ENCODE measurements at regions not wholly inside any gene's neighbourhood (a gene's known extent, or its start where the extent isn't known, plus 50 kb on each side); places are given as distances from the start of the nearest gene placed in this dataset.

DNA sequence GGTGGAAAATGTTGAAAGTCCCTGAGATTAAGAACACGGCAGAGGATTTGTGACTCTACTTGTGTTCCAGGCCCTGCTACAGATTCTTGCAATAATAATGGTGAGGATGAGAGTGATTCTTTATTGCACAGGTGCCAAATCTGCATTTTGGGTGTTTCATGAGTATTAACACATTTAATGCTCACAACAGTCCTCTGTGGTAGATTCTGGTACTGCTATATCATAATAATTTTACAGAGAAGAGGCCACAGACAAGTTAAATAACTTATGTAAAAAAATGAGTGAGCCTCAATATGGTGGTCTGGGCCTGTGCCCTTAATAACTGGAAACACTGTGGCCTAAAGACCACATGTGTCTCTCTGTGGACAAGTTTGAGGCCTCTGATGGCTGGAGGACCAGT lies 124.3 kb downstream of the C4orf33 start:
- no peak for DNase-seq
- H3K27ac ChIP-seq (replicated peaks): no peak overlapping the region
- no peaks in the 10 kb centered on the region for H3K9me3 ChIP-seq (replicated peaks)
- no peaks in the 10 kb centered on the region for H3K4me1 ChIP-seq
- intact Hi-C loops (cut with micrococcal nuclease): no loop called here
- no peak overlapping the region for H3K4me3 ChIP-seq
- H3K36me3 ChIP-seq: no peaks in the 10 kb centered on the region
- TF ChIP-seq, protein P1, sequence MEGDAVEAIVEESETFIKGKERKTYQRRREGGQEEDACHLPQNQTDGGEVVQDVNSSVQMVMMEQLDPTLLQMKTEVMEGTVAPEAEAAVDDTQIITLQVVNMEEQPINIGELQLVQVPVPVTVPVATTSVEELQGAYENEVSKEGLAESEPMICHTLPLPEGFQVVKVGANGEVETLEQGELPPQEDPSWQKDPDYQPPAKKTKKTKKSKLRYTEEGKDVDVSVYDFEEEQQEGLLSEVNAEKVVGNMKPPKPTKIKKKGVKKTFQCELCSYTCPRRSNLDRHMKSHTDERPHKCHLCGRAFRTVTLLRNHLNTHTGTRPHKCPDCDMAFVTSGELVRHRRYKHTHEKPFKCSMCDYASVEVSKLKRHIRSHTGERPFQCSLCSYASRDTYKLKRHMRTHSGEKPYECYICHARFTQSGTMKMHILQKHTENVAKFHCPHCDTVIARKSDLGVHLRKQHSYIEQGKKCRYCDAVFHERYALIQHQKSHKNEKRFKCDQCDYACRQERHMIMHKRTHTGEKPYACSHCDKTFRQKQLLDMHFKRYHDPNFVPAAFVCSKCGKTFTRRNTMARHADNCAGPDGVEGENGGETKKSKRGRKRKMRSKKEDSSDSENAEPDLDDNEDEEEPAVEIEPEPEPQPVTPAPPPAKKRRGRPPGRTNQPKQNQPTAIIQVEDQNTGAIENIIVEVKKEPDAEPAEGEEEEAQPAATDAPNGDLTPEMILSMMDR (IDR thresholded peaks at IDR 0.05; ENCODE audit: borderline replicate concordance): no peak
- no peaks in the 10 kb centered on the region for H3K27me3 ChIP-seq (ENCODE audit: low read depth)

DNA sequence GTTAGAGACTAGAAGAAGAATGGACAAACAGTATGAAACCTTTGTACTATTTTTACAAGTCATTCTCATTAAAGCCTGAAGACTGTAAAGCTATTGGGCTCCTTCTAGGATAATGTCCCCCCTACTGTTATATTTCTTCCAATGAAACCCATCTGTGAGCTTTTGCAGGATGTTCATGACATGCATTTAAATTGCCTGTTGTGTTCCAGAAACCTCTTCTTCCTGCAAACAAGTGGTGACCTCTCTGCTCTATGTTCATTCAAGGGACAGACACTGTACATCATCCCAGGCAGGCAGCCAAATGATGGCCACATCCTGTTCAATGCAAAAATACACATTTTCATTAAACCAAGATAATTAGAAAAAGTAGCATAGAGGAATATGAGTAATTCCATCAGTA lies 128.0 kb downstream of the C4orf33 start:
- TF ChIP-seq, protein P1 (IDR thresholded peaks at IDR 0.05; ENCODE audit: borderline replicate concordance): no peak
- no peak for DNase-seq
- Histone ChIP-seq H3K36me3 (no peaks in the 10 kb centered on the region), H3K4me3 (no peak overlapping the region), H3K27ac (replicated peaks) (no peak overlapping the region), H3K9me3 (replicated peaks) (no peaks in the 10 kb centered on the region), H3K27me3 (ENCODE audit: low read depth) (no peaks in the 10 kb centered on the region), H3K4me1 (no peaks in the 10 kb centered on the region)
- intact Hi-C loops (cut with micrococcal nuclease): no loop called here

- H3K36me3 ChIP-seq: no peaks in the 10 kb centered on the region
- H3K9me3 ChIP-seq (replicated peaks): no peaks in the 10 kb centered on the region
- TF ChIP-seq, protein P1 (IDR thresholded peaks at IDR 0.05; ENCODE audit: borderline replicate concordance): no peak
- DNase-seq: no peak
- no peak overlapping the region for H3K27ac ChIP-seq (replicated peaks)
- no peaks in the 10 kb centered on the region for H3K4me1 ChIP-seq
- H3K27me3 ChIP-seq (ENCODE audit: low read depth): peaks cover 16% of the 10 kb centered on the region
- no peak overlapping the region for H3K4me3 ChIP-seq
- intact Hi-C loops (cut with micrococcal nuclease): no loop called here
These were observed 134.9 kb downstream of the C4orf33 start for GRCh38 chr4:129230846-129231245.

DNA sequence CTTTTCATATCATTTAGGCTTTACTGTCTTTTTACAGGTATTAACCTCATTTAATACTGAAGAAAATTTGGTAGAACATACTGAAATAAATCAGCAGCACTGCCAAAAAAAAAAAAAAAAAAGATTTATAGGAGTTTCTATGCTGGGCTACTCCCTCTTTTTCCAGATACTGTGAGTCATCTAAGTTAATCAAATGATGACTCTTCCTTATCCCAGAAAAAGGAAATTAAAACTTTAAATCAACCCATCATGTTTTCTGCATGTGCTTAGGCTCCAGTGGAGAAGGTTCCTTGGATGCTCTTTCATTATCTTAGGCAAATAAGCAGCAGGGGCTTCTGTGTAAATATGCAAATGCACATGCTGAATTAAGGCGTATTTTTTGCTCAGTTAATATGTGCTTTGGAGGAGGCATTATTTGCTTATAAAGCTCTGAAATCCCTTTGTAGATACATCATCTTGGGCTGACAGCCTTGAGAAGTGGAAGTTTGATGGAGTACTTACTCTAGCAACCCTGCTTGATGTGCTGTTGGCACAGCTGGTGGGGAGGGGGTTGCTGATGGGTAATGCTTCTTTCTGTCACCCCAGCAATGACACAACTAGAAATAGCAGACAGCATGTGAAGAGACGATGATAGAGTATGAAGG lies 136.1 kb downstream of the C4orf33 start:
- DNase-seq: no peak
- Histone ChIP-seq H3K9me3 (replicated peaks) (no peaks in the 10 kb centered on the region), H3K27ac (replicated peaks) (no peak overlapping the region), H3K27me3 (ENCODE audit: low read depth) (peaks cover 16% of the 10 kb centered on the region), H3K4me1 (no peaks in the 10 kb centered on the region), H3K4me3 (no peak overlapping the region), H3K36me3 (no peaks in the 10 kb centered on the region)
- intact Hi-C loops (cut with micrococcal nuclease): no loop called here
- TF ChIP-seq, protein P1 (IDR thresholded peaks at IDR 0.05; ENCODE audit: borderline replicate concordance): no peak

- intact Hi-C loops (cut with micrococcal nuclease): no loop called here
- Histone ChIP-seq H3K27ac (replicated peaks) (no peak overlapping the region), H3K4me1 (no peaks in the 10 kb centered on the region), H3K9me3 (replicated peaks) (no peaks in the 10 kb centered on the region), H3K36me3 (no peaks in the 10 kb centered on the region), H3K4me3 (no peak overlapping the region), H3K27me3 (ENCODE audit: low read depth) (peaks cover 16% of the 10 kb centered on the region)
- TF ChIP-seq, protein P1 (IDR thresholded peaks at IDR 0.05; ENCODE audit: borderline replicate concordance): no peak
- DNase-seq: no peak
These were observed 136.8 kb downstream of the C4orf33 start for GRCh38 chr4:129232589-129233337.

Measured in left ventricle myocardium inferior (tissue), 1 donor.